ENCODE measurements at regions not wholly inside any gene's neighbourhood (a gene's known extent, or its start where the extent isn't known, plus 50 kb on each side); places are given as distances from the start of the nearest gene placed in this dataset.

GRCh38 chr7:51634538-51634937 is 317.9 kb upstream of the COBL start:
- Histone ChIP-seq H3K4me3 (ENCODE audit: severe bottlenecking) (no peak overlapping the region), H3K4me1 (ENCODE audit: insufficient read depth, poor library complexity, severe bottlenecking) (no peaks in the 10 kb centered on the region), H3K27ac (ENCODE audit: poor library complexity, severe bottlenecking) (no peak overlapping the region), H3K36me3 (ENCODE audit: low read depth) (no peaks in the 10 kb centered on the region), H3K9me3 (ENCODE audit: severe bottlenecking) (no peaks in the 10 kb centered on the region), H3K27me3 (ENCODE audit: insufficient read depth, poor library complexity, severe bottlenecking) (no peaks in the 10 kb centered on the region)
- DNase-seq (ENCODE audit: low spot score) (no peak), ATAC-seq (ENCODE audit: low read depth) (no peak)
- TF ChIP-seq CTCF (IDR thresholded peaks at IDR 0.05; ENCODE audit: poor library complexity, severe bottlenecking), result no peak

GRCh38 chr7:51634025-51634424 is 317.4 kb upstream of the COBL start:
- Histone ChIP-seq H3K27ac (ENCODE audit: poor library complexity, severe bottlenecking) (no peak overlapping the region), H3K9me3 (ENCODE audit: severe bottlenecking) (no peaks in the 10 kb centered on the region), H3K27me3 (ENCODE audit: insufficient read depth, poor library complexity, severe bottlenecking) (no peaks in the 10 kb centered on the region), H3K4me1 (ENCODE audit: insufficient read depth, poor library complexity, severe bottlenecking) (no peaks in the 10 kb centered on the region), H3K36me3 (ENCODE audit: low read depth) (no peaks in the 10 kb centered on the region), H3K4me3 (ENCODE audit: severe bottlenecking) (no peak overlapping the region)
- TF ChIP-seq CTCF (IDR thresholded peaks at IDR 0.05; ENCODE audit: poor library complexity, severe bottlenecking), result no peak
- no peak for DNase-seq (ENCODE audit: low spot score)
- ATAC-seq (ENCODE audit: low read depth), result no peak

GRCh38 chr7:51633596-51633995 is 317.0 kb upstream of the COBL start:
- TF ChIP-seq CTCF (IDR thresholded peaks at IDR 0.05; ENCODE audit: poor library complexity, severe bottlenecking), result no peak
- no peak for DNase-seq (ENCODE audit: low spot score)
- Histone ChIP-seq H3K27ac (ENCODE audit: poor library complexity, severe bottlenecking) (no peak overlapping the region), H3K9me3 (ENCODE audit: severe bottlenecking) (no peaks in the 10 kb centered on the region), H3K27me3 (ENCODE audit: insufficient read depth, poor library complexity, severe bottlenecking) (no peaks in the 10 kb centered on the region), H3K4me3 (ENCODE audit: severe bottlenecking) (no peak overlapping the region), H3K4me1 (ENCODE audit: insufficient read depth, poor library complexity, severe bottlenecking) (no peaks in the 10 kb centered on the region), H3K36me3 (ENCODE audit: low read depth) (no peaks in the 10 kb centered on the region)
- no peak for ATAC-seq (ENCODE audit: low read depth)

- Histone ChIP-seq H3K36me3 (ENCODE audit: low read depth) (no peaks in the 10 kb centered on the region), H3K4me1 (ENCODE audit: insufficient read depth, poor library complexity, severe bottlenecking) (no peaks in the 10 kb centered on the region), H3K4me3 (ENCODE audit: severe bottlenecking) (no peak overlapping the region), H3K27ac (ENCODE audit: poor library complexity, severe bottlenecking) (no peak overlapping the region), H3K9me3 (ENCODE audit: severe bottlenecking) (no peaks in the 10 kb centered on the region), H3K27me3 (ENCODE audit: insufficient read depth, poor library complexity, severe bottlenecking) (no peaks in the 10 kb centered on the region)
- no peak for ATAC-seq (ENCODE audit: low read depth)
- TF ChIP-seq CTCF (IDR thresholded peaks at IDR 0.05; ENCODE audit: poor library complexity, severe bottlenecking), result no peak
- DNase-seq (ENCODE audit: low spot score), result no peak
These were observed 316.4 kb upstream of the COBL start for GRCh38 chr7:51633006-51633405.

GRCh38 chr7:51630933-51631332 is 314.3 kb upstream of the COBL start:
- Histone ChIP-seq H3K9me3 (ENCODE audit: severe bottlenecking) (no peaks in the 10 kb centered on the region), H3K27me3 (ENCODE audit: insufficient read depth, poor library complexity, severe bottlenecking) (no peaks in the 10 kb centered on the region), H3K4me1 (ENCODE audit: insufficient read depth, poor library complexity, severe bottlenecking) (no peaks in the 10 kb centered on the region), H3K27ac (ENCODE audit: poor library complexity, severe bottlenecking) (no peak overlapping the region), H3K36me3 (ENCODE audit: low read depth) (no peaks in the 10 kb centered on the region), H3K4me3 (ENCODE audit: severe bottlenecking) (no peak overlapping the region)
- TF ChIP-seq CTCF (IDR thresholded peaks at IDR 0.05; ENCODE audit: poor library complexity, severe bottlenecking), result no peak
- no peak for DNase-seq (ENCODE audit: low spot score)
- no peak for ATAC-seq (ENCODE audit: low read depth)

Measured in RWPE2 (cell line).